22Rv1 (cell line): ENCODE measurements at regions not wholly inside any gene's neighbourhood (a gene's known extent, or its start where the extent isn't known, plus 50 kb on each side); places are given as distances from the start of the nearest gene placed in this dataset.

Experiments
- H3K27ac ChIP-seq: fragments of 450-650 bp; 2 replicates; pipeline ENCODE4 v1.5.1; 2017
- CTCF ChIP-seq: fragments of 450-650 bp; IDR thresholded peaks from 2 replicates; pipeline ENCODE4 v1.5.1; 2017; ENCODE audit warnings: mild to moderate bottlenecking
- ZFX ChIP-seq: fragments of 450-650 bp; IDR thresholded peaks from 2 replicates; pipeline ENCODE4 v1.6.1; 2017; ENCODE audit warnings: antibody characterized with exemption, borderline replicate concordance

DNA sequence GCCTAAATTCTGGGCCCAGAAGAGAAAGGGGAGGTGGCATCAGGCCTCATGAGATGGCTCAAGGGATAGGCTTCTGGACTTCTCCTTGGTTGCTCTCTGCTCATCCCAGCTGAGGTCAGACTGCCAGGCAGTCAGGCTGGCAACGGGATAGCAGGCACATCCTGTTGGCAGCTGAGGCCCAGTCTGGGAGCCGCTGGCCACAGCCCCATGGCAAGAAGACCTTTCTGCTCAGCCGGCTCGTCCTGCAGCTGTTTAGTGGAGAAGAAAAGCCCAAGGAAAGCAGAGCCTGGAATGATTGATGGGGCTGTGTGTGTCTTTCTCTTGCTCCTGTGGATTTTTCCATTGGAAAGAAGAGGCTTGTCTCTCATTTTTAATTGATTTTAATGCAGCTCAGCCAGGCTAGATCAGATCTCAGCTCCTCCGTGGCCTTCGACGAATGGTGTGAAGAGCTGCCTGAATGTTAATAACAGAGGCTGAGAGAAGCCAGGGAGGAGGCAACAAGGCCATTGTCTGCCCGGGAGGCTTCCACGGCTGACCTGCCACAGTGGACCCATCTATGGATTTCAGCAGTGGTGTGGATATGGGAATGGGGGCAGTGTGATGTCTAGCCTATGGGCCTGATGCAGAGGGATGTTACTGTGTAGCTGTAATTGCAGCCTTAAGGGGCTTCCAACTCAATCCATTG is 99.5 kb downstream of the HS1BP3 start:
- TF ChIP-seq CTCF: no peak
- no peak for TF ChIP-seq ZFX
- H3K27ac ChIP-seq: no peak overlapping the region

DNA sequence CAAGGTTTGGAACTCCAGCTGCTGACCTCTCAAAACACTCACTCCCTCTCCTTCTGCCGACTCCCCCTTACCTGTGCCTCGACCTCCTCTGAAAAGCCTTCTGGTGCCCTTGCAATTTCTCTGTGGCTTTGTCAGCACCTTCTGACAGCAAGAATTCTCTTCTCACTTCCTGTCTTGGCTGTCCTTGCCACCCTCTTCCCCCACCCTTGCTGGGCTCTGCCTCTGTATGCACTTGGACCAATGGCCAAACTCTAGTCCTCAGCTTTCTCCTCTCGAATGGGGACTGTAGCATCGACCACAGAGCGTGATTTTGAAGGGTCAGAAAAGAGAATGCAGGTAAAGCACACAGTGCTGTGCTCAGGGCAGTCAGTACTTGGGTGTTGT is 99.0 kb downstream of the HS1BP3 start:
- H3K27ac ChIP-seq: no peak overlapping the region
- TF ChIP-seq ZFX: no peak

DNA sequence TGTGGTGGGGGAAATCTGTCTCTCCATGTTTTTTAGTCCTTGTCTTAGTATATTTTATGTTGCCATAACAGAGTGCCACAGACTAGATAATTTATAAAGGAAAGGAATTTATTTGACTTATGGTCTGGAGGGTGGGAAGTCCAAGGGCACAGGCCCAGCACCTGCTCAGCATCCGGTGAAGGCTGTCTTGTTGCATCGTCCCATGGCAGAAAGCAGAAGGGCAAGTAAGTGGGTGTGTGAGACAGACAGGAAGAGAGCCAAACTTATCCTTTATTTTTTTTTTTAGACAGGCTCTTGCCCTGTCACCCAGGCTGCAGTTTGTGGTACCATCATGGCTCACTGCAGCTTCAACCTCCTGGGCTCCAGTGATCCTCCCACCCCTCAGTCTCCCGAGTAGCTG is 98.1 kb downstream of the HS1BP3 start:
- TF ChIP-seq CTCF (no peak), ZFX (no peak)
- no peak overlapping the region for H3K27ac ChIP-seq

DNA sequence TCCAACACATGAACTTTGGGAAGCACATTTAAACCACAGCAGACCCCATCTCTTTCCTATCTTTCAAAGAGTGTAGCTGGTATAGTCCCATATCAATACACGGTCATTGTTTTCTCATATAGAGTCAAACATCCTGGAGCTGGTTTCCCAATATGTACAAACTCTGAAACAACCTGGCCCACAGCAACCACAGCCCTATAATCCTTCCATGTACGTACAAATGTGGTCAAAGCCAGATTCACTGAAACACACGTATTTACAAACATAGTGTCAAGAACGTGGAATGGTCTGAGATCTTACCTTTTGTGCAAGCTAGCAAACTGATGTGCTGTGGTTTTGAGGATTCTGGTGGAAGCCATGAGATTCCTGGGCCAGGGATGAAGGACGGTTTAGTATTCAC is 97.3 kb downstream of the HS1BP3 start:
- TF ChIP-seq ZFX (no peak), CTCF (no peak)
- no peak overlapping the region for H3K27ac ChIP-seq

DNA sequence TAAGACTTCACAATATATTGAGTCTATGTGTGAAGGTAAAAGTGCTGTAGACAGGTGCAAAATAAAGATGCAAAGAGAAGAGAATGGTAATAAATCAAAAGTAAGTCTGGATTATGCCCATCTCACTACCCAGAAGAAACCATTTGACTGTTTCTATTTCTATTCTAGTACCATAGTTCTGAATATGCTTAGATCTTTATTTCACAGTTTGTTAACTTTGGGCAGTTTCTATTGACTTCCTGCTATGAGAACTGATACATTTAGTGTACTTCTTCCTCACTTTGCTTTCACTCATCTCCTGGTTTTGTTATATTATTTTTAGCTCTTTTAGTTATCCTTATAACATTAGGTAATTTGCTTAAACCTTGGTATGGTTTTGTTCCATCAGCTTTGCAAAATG is 94.9 kb downstream of the HS1BP3 start:
- H3K27ac ChIP-seq: no peak overlapping the region
- TF ChIP-seq CTCF (no peak), ZFX (no peak)

DNA sequence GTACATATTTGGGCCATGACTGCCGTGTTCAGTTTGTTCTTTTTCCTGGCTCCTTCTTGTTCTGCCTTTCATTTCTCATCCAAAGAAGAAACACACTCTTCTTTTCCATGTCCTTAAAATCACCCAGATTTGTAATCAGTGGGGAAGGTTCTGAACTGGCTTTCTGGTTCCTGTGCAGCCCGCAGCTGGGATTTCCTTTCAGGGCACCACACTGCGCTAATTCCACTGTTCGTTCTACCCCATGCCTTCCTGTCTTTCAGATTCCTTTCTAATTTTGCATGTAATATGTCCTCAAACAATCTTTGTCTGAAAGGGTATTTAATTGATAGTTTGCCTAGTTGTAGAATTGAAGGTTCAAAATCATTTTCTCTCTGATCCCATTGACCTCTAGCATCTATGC is 94.1 kb downstream of the HS1BP3 start:
- no peak overlapping the region for H3K27ac ChIP-seq
- no peak for TF ChIP-seq ZFX
- no peak for TF ChIP-seq CTCF

DNA sequence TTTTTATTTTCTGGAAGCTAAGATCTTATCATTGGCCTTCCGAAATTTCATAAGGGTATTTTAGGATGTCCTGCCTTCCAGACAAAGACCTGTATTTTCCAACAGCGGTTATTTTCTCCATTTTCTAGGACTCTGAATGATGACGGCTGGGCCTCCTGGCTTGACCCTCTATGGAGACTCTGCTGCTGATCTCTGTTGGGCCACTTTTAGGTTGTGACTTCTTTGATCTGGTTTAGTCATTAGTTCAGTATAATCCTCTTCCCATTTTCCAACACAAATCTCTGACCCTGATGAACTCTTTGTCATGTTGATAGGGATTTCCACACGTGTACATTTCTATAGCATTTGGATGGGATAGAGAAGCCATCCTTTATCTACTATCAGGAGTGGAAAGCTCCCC is 93.7 kb downstream of the HS1BP3 start:
- TF ChIP-seq ZFX (no peak), CTCF (no peak)
- no peak overlapping the region for H3K27ac ChIP-seq

DNA sequence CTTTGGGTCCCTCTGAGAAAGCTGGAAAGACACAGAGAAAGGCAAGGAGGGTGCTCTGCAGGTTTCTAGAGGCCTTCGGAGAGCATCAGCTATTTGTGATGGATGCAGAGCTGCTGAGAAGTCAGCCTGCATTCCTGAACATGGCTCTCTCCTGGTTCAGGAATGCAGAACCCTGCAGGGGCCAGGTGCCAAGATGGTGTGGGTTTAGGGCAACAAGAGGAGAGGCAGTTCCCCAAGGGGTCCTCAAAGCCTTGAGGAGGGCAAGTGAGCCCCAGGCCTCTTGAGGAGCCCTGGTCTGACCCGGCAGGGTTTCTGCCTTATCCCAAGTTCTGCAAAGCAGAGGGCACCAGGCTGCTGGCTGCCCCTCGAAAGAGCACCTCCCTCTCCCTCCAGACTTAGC is 93.3 kb downstream of the HS1BP3 start:
- H3K27ac ChIP-seq: no peak overlapping the region
- TF ChIP-seq CTCF (no peak), ZFX (no peak)
